ENCODE measurements at regions not wholly inside any gene's neighbourhood (a gene's known extent, or its start where the extent isn't known, plus 50 kb on each side); places are given as distances from the start of the nearest gene placed in this dataset.
A peak's percentile ranks its signal among the peaks of the same experiment; 100 is the strongest.

DNA sequence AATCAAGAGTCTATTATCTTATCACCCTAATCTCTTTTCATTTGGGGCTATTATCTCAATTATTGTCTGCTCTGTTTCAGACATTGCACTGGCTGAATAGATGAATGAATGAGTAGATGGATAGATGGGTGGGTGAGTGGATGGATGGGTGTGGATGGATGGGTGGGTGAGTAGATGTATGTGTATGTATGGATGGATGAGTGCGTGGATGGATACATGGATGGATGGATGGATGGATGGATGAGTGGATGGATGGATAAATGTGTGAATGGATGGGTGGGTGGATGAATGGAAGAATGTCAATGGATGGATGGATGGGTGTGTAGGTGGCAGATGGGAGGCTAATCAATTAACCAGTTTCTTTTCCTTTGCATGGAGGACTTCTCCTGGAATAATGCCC lies 301.7 kb downstream of the NSG2 start:
- H3K4me1 Mint-ChIP-seq = no peaks in the 10 kb centered on the region
- H3K27ac Mint-ChIP-seq = no peak overlapping the region
- H3K27me3 Mint-ChIP-seq = peaks cover 7 to 15% (median 7%) of the 10 kb centered on the region in 3 donors
- ATAC-seq (ENCODE audit: low read depth in 2 of 2) = no peak
- H3K36me3 Mint-ChIP-seq = no peaks in the 10 kb centered on the region
- H3K9me3 Mint-ChIP-seq = peaks cover 0 to 19% (median 4%) of the 10 kb centered on the region in 7 donors
- H3K4me3 Mint-ChIP-seq = no peak overlapping the region
- DNase-seq = no peak

DNA sequence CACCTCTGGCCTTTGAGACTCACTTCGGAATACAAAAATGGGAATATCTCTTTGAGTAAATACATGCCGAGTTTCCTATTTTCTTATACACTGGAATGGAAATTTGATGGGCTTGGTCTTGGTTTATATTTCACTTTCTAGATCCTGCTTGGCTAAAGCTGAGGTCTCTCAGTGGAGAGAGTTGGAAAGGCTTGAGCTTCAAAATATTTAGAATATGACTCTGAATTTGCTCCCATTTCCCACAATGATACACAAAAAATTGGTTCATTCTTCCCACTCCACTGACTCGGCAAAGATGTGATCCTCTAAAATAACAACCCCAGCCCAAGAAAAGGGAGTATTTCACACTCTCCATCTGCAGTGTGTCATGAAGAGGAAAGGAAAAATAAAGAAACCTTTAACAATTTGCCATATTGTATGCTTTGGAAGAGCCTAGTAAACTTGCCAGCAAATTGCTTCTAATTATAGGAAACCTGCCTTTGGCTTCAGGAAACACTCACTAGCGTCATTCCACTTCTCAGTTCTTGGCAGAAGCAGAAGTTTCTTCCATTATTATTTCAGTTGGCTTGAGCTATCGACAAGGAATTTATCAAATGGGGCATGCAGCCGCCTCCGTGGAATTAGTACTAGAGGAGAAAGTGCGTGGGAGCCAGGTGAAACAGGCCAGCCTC lies 302.9 kb downstream of the NSG2 start:
- H3K4me1 Mint-ChIP-seq = no peaks in the 10 kb centered on the region
- no peaks in the 10 kb centered on the region for H3K36me3 Mint-ChIP-seq
- DNase-seq = no peak
- no peak overlapping the region for H3K27ac Mint-ChIP-seq
- peaks cover 7 to 15% (median 7%) of the 10 kb centered on the region in 3 donors for H3K27me3 Mint-ChIP-seq
- peaks cover 0 to 19% (median 4%) of the 10 kb centered on the region in 7 donors for H3K9me3 Mint-ChIP-seq
- H3K4me3 Mint-ChIP-seq = no peak overlapping the region
- ATAC-seq (ENCODE audit: low read depth in 2 of 2) = no peak

DNA sequence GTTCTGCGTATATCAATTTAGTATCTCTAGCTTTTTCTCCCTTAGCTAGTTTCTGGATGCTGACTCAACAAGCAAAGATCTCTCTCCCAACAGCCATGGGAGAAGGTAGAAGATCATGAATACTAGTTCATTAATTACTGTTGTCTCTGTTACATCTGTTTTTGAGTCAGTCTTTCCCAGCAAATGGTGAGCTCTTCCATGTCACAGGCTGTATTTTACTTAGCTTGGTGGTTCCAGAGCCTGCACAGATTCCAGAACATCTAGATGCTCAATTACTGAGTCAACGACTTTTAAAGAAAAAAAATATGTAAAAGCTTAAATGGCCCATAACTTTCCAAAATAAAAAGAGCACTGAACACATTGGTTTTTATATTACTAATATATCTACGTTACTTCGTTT lies 307.2 kb downstream of the NSG2 start:
- no peak for ATAC-seq (ENCODE audit: low read depth in 2 of 2)
- H3K4me3 Mint-ChIP-seq = no peak overlapping the region
- no peaks in the 10 kb centered on the region for H3K4me1 Mint-ChIP-seq
- H3K9me3 Mint-ChIP-seq = peaks cover 0 to 14% (median 2%) of the 10 kb centered on the region in 7 donors
- H3K27me3 Mint-ChIP-seq = peaks cover 6 to 13% (median 6%) of the 10 kb centered on the region in 3 donors
- no peak overlapping the region for H3K27ac Mint-ChIP-seq
- no peaks in the 10 kb centered on the region for H3K36me3 Mint-ChIP-seq
- DNase-seq = no peak

DNA sequence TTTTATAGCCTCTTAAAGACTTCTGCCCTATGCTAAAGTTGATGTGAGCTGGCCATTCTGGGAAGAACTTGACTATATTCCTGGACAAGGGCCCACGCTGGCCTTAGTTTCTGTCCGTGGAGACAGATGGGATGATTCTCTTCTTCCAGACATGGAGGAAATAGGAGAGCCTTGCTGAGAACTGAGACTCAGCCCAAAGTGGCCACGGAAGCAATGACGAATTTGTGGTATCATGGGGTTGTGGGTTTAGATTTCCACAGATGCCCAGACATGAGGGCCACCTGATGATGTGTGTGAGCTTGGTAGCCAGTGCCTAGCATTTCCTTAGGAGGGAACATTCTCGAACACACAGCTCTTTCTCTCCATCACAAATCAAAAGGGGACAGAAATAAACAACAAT lies 309.1 kb downstream of the NSG2 start:
- Mint-ChIP-seq H3K27ac (no peak overlapping the region), H3K4me1 (no peaks in the 10 kb centered on the region), H3K27me3 (peaks cover 6 to 13% (median 6%) of the 10 kb centered on the region in 3 donors), H3K4me3 (no peak overlapping the region), H3K36me3 (no peaks in the 10 kb centered on the region), H3K9me3 (peaks cover 0 to 14% (median 2%) of the 10 kb centered on the region in 7 donors)
- no peak for ATAC-seq (ENCODE audit: low read depth in 2 of 2)
- no peak for DNase-seq

DNA sequence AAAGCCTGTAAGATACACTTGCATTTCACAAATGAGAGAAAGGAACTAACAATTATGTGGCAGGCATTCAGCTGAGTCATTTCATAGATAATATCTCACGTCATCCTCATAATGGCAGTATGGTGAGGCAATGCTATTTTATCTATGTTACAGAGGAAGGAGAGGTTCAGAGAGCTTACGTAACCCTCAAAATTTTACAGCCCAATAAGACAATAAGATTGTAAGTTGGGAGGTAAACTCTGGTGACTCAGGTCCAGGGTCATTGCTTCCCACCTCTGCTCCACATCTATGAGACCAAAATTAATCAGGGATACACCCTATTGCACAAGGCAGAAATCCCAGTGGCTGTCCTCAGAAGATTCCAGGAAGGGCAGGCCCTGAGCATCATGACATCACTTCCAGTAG lies 309.7 kb downstream of the NSG2 start:
- Mint-ChIP-seq H3K27ac (no peak overlapping the region), H3K36me3 (no peaks in the 10 kb centered on the region), H3K4me3 (no peak overlapping the region), H3K27me3 (peaks cover 6 to 13% (median 6%) of the 10 kb centered on the region in 3 donors), H3K9me3 (peaks cover 0 to 12% (median 2%) of the 10 kb centered on the region in 7 donors), H3K4me1 (no peaks in the 10 kb centered on the region)
- ATAC-seq (ENCODE audit: low read depth in 2 of 2) = no peak
- DNase-seq = no peak

DNA sequence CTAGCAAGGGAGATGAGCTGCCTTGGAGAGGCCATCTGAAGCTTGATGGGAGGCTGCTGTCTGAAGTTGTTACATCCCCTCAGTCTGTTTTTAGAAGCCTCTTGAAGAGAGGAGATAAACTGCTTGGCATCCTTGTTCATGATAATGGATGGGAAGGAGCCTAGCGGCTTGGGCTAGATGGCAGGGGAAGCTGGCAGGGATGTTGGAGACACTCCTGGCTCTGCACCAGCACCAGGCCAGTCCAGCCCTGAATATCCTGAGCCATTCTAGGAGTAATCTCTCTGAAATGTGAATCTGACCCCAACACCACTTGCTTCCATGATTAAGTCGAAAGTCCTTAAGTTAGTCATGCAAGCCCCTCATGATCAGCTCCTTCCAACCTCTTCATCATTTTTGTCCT lies 310.5 kb downstream of the NSG2 start:
- DNase-seq (no peak), ATAC-seq (ENCODE audit: low read depth in 2 of 2) (no peak)
- Mint-ChIP-seq H3K4me1 (no peaks in the 10 kb centered on the region), H3K9me3 (peaks cover 0 to 9% (median 4%) of the 10 kb centered on the region in 7 donors), H3K4me3 (no peak overlapping the region), H3K27me3 (peaks cover 1 to 13% (median 6%) of the 10 kb centered on the region in 3 donors), H3K27ac (no peak overlapping the region), H3K36me3 (no peaks in the 10 kb centered on the region)

DNA sequence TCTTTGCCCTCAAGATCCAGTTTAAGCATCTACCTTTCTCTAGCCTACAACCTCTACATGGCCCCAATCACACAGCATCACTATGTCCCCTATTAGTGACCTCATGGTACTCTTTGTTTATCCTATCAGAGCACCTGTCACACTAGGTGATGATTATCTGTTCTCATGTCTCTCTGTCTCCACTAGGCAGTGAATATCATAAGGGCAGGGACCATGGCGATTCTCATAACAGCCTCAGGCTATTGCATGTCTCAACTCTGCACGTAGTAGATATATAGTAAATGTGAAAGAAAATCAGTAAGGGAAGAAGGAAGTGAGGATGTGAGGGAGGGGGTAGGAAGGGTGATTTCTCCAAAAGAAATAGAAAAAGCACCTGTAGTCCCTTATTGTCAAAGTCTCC lies 311.0 kb downstream of the NSG2 start:
- ATAC-seq (ENCODE audit: low read depth in 2 of 2) (no peak), DNase-seq (no peak)
- peak overlapping the region in 1 of 6 donors; percentile 64 for H3K27ac Mint-ChIP-seq
- no peaks in the 10 kb centered on the region for H3K4me1 Mint-ChIP-seq
- H3K4me3 Mint-ChIP-seq = no peak overlapping the region
- peaks cover 0 to 12% (median 6%) of the 10 kb centered on the region in 3 donors for H3K27me3 Mint-ChIP-seq
- peaks cover 0 to 2% of the 10 kb centered on the region in 2 donors for H3K36me3 Mint-ChIP-seq
- peaks cover under 1 to 13% (median 5%) of the 10 kb centered on the region in 7 donors for H3K9me3 Mint-ChIP-seq

DNA sequence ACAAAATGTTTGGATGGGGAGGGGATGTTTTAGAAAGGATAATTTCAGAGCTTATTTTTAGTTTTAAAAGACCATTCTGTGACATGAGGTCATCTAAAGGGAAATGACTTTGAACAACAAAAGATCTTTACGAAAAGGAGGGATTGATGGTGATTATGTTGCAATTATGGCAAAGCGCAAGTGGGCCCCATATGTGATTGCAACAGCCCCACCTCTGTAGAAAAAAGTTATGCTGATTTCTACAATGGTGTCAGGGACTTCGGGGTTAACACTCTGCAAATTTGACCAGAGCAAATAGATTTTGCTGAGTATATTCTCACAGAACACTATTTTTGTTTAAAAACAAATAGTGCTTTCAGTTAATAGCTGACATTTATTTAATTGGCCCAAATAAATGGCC lies 312.8 kb downstream of the NSG2 start:
- Mint-ChIP-seq H3K9me3 (peaks cover 10 to 26% (median 16%) of the 10 kb centered on the region in 7 donors), H3K27me3 (peaks cover 0 to 6% (median 6%) of the 10 kb centered on the region in 3 donors), H3K36me3 (peaks cover 0 to 16% of the 10 kb centered on the region in 2 donors), H3K4me3 (no peak overlapping the region), H3K27ac (no peak overlapping the region), H3K4me1 (no peaks in the 10 kb centered on the region)
- no peak for ATAC-seq (ENCODE audit: low read depth in 2 of 2)
- no peak for DNase-seq

DNA sequence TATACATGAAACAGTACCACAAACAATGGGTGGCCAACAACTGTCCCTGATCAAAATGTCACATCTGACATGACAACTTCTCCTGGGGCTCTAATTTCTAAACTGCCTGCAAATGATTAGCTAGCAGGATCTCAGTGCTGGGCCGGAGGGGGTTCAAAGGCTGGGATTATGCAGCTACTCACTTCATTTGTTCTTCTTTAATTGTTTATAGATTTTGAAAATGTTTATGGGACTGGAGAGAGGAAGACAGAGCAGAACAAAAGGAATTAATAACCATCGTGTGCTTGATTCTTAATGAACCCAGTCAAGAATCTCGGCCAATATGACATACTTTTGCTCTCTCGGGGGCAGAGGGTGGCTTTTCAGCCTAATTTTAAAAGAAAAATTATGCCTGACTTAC lies 313.6 kb downstream of the NSG2 start:
- Mint-ChIP-seq H3K27me3 (peaks cover 0 to 6% (median 6%) of the 10 kb centered on the region in 3 donors), H3K36me3 (peaks cover 0 to 16% of the 10 kb centered on the region in 2 donors)

DNA sequence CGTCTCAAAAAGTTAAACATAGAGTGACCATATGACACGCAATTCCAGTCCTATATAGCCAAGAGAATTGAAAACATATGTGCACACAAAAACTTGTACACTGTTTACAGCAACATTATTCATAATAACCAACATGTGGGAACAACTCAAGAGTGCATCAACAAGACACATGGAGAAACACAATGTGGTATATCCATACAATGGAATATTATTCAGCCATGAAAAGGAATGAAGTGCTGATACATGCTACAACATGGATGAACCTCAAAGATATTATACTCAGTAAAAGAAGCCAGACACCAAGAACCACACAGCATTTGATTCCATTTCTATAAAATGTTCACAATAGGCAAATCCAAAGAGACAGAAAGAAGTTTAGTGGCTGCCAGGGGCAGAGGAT lies 317.0 kb downstream of the NSG2 start:
- no peak overlapping the region for H3K4me3 Mint-ChIP-seq
- no peak for ATAC-seq (ENCODE audit: low read depth in 2 of 2)
- no peak for DNase-seq
- H3K9me3 Mint-ChIP-seq = peaks cover 12 to 23% (median 18%) of the 10 kb centered on the region in 7 donors
- peaks cover 0 to 4% (median 0%) of the 10 kb centered on the region in 3 donors for H3K27me3 Mint-ChIP-seq
- no peaks in the 10 kb centered on the region for H3K4me1 Mint-ChIP-seq
- no peak overlapping the region for H3K27ac Mint-ChIP-seq
- H3K36me3 Mint-ChIP-seq = peaks cover 0 to 16% of the 10 kb centered on the region in 2 donors

More for the DNA sequence above, 313.6 kb downstream of the NSG2 start:
- ATAC-seq (ENCODE audit: low read depth in 2 of 2) (no peak), DNase-seq (no peak)
- Mint-ChIP-seq H3K9me3 (peaks cover 13 to 26% (median 18%) of the 10 kb centered on the region in 7 donors), H3K27ac (no peak overlapping the region), H3K4me1 (no peaks in the 10 kb centered on the region), H3K4me3 (no peak overlapping the region)

DNA sequence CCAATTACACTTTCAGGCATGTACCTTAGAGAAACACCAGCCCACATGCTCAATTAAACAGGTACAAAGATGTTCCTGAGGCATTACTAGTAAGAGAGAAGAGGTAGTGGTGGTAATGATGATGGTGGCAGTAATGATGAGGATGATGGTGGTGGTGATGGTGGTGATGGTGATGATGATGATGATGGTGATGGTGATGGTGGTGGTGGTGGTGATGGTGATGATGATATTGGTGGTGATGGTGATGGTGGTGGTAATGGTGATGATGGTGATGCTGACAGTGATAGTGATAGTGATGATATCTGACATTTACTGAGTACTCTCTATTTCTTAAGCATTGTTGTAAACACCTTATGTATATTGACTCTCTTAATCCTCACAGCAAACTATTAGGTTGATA lies 318.4 kb downstream of the NSG2 start:
- DNase-seq = no peak
- Mint-ChIP-seq H3K4me3 (no peak overlapping the region), H3K9me3 (peaks cover 12 to 23% (median 18%) of the 10 kb centered on the region in 7 donors), H3K27me3 (peaks cover 0 to 4% (median 0%) of the 10 kb centered on the region in 3 donors), H3K4me1 (no peaks in the 10 kb centered on the region), H3K36me3 (peaks cover 0 to 16% of the 10 kb centered on the region in 2 donors), H3K27ac (no peak overlapping the region)
- no peak for ATAC-seq (ENCODE audit: low read depth in 2 of 2)

DNA sequence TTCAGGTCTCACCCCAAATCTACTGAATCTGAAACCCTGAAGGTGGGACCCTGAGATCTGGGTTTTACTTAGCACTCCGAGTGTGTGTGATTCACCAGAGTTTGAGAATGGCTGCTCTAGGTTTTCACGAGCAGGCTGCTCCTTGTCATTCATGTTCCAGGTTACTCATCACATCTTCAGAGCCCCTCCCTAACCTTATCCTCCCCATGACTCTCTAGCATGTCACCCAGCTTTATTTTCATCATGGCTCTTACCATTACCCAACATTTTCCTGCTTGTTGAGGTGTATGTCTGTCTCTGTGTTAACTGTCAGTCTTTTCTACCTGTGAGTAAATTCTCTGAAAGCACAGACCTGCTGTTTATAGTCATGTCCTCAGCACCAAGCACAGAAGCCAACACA lies 319.2 kb downstream of the NSG2 start:
- H3K4me3 Mint-ChIP-seq = no peak overlapping the region
- peaks cover 12 to 23% (median 18%) of the 10 kb centered on the region in 7 donors for H3K9me3 Mint-ChIP-seq
- DNase-seq = no peak
- H3K36me3 Mint-ChIP-seq = peaks cover 0 to 16% of the 10 kb centered on the region in 2 donors
- H3K27me3 Mint-ChIP-seq = peaks cover 0 to 4% (median 0%) of the 10 kb centered on the region in 3 donors
- no peak for ATAC-seq (ENCODE audit: low read depth in 2 of 2)
- no peak overlapping the region for H3K27ac Mint-ChIP-seq
- H3K4me1 Mint-ChIP-seq = no peaks in the 10 kb centered on the region

DNA sequence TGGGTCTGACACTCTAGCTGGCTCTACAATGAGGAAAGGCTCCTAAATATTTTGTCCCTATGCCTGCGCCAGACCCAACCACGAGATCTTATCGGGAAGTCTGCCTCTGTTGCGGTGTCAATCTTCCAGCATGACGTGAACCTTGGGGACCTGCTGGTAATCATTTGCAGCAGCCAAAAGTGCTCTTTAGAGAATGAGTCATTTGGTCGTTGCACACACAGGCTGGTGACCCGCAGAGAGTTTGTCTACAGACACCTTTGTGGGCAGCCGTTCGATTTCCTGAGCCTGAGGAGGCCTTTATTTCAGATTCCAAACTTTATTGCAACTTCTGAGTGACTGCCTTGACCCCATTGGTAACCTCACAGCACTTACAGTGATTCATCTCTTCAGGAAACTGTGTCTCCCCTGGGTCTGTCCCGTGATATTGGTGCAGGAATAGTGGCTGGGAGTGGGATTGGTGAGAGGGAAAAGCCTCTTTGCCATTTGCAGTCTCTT lies 326.1 kb downstream of the NSG2 start:
- H3K36me3 Mint-ChIP-seq = no peaks in the 10 kb centered on the region
- ATAC-seq (ENCODE audit: low read depth in 2 of 2) (no peak), DNase-seq (no peak)
- no peaks in the 10 kb centered on the region for H3K4me1 Mint-ChIP-seq
- H3K4me3 Mint-ChIP-seq = no peak overlapping the region
- H3K27ac Mint-ChIP-seq = no peak overlapping the region
- peaks cover 0 to 9% (median 0%) of the 10 kb centered on the region in 7 donors for H3K9me3 Mint-ChIP-seq
- H3K27me3 Mint-ChIP-seq = peaks cover 5 to 14% (median 9%) of the 10 kb centered on the region in 3 donors

DNA sequence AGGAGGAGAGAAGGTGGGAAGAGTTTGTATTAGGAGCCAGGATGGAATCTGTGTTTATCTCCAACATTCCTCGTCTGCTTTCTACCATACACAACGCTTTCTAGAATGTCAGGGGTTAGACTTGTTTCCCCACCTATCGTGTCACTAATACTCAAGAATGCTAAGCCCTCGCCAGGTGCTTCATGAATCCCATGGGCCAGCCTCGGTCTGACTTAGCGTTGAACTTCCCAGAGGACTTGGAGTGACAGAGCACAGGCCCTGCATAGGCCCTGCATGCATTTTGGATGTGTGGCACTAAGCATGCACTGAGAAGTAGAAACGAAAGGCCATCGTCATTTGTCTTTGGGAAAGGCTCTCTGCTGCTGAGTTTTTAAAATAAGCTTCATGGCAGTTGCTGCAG lies 328.7 kb downstream of the NSG2 start:
- H3K27ac Mint-ChIP-seq = peak overlapping the region in 1 of 6 donors; percentile 11
- no peak for ATAC-seq (ENCODE audit: low read depth in 2 of 2)
- no peak overlapping the region for H3K4me3 Mint-ChIP-seq
- H3K27me3 Mint-ChIP-seq = peaks cover 5 to 11% (median 9%) of the 10 kb centered on the region in 3 donors
- no peaks in the 10 kb centered on the region for H3K4me1 Mint-ChIP-seq
- no peak for DNase-seq
- H3K36me3 Mint-ChIP-seq = no peaks in the 10 kb centered on the region
- peaks cover 0 to 9% (median 3%) of the 10 kb centered on the region in 7 donors for H3K9me3 Mint-ChIP-seq

Data from naive B cell (primary cell).